ENCODE measurements at regions not wholly inside any gene's neighbourhood (a gene's known extent, or its start where the extent isn't known, plus 50 kb on each side); places are given as distances from the start of the nearest gene placed in this dataset.
A peak's percentile ranks its signal among the peaks of the same experiment; 100 is the strongest.

- TF ChIP-seq, protein P1, sequence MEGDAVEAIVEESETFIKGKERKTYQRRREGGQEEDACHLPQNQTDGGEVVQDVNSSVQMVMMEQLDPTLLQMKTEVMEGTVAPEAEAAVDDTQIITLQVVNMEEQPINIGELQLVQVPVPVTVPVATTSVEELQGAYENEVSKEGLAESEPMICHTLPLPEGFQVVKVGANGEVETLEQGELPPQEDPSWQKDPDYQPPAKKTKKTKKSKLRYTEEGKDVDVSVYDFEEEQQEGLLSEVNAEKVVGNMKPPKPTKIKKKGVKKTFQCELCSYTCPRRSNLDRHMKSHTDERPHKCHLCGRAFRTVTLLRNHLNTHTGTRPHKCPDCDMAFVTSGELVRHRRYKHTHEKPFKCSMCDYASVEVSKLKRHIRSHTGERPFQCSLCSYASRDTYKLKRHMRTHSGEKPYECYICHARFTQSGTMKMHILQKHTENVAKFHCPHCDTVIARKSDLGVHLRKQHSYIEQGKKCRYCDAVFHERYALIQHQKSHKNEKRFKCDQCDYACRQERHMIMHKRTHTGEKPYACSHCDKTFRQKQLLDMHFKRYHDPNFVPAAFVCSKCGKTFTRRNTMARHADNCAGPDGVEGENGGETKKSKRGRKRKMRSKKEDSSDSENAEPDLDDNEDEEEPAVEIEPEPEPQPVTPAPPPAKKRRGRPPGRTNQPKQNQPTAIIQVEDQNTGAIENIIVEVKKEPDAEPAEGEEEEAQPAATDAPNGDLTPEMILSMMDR (IDR thresholded peaks at IDR 0.05 in 4 of 5, conservative IDR thresholded peaks at IDR 0.05 in 1 of 5) = no peak
- peak; percentile 57 to 58 for TF ChIP-seq POLR2A (IDR thresholded peaks at IDR 0.05)
These were observed 115.0 kb downstream of the MN1 start for GRCh38 chr22:27686534-27686933.

Data from gastrocnemius medialis (tissue), 4 donors.